GM18870 (cell line): ENCODE measurements at regions not wholly inside any gene's neighbourhood (a gene's known extent, or its start where the extent isn't known, plus 50 kb on each side); places are given as distances from the start of the nearest gene placed in this dataset.

Source experiments
- ATAC-seq: cut with Tn5 transposase; IDR thresholded peaks from one replicate; pipeline ENCODE4 v1.9.1; 2021; ENCODE audit warnings: moderate library complexity; ENCODE audit not compliant: unreplicated experiment

DNA sequence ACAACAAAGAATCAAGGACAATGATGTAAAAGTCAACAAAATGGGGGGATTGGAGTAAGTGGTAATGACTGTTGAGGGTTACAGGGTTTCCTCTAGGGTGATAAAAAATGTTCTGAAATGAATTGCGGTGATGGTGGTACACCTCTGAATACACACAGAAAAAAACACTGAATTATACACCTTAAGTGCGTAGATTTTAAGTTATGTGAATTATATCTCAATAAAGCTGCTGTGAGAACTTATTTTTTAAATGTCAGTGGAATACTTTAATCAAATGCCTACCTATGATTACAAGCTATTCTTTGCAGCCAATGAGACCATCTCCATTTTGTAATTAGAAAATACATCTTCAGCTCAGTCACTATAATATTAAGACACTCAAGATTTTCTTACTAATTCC, 53.5 kb downstream of the ZNF608 start:
- no peak for ATAC-seq

DNA sequence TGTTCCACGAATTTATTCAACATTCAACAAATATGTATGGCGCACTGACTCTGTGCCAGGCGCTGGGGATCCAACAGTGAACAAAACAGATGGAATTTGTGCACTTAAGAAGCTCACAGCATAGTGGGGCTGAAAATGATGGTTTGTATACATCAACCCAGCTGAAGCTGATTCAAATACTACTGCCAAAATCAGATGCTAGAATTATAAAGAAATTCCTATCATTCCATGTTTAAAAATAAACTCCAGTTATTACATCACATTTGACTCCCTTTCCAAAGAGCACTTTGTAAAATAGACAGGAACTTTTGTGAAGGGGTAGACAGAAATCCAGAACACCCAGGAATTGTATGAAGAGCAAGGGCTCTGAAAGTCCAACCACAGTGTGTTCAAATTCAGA, 54.1 kb downstream of the ZNF608 start:
- no peak for ATAC-seq

- ATAC-seq, result no peak
Measured at GRCh38 chr5:124689653-124690052, 56.8 kb downstream of the ZNF608 start.

DNA sequence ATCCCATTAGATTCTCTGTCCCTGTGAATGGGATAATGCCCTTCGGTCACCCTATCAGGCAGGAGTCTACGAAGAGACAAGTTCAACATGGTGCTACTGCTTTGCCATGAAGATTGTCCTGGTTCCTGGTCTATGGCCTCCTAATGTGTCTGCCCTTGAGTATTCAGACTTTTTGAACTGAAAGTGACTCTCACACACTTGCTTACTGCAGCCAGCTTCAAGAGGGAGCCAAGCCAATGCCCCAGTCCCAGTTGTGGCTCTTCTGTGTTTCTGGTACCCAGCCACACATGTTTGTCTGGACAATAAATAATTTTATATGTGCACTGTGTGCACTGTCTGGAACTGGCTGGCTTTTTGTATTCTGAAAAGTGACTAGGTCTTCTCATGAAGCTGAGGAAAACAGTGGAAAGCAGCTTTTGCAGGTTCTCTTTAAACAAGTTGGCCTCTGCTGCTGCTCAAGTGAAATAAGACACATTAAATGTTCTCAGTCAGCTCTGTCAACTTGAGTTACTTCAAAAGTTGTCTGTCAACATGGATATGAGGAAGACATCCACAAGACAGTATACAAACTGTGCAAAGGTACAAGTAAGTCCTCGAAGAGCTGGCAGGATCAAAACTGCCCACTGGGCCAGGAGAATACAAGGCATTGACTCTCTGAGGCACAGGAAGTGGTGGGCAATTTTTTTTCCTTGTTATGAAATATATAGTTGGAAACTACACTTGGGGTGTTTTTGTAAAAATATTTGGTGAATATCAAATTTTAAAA, 60.0 kb downstream of the ZNF608 start:
- no peak for ATAC-seq

DNA sequence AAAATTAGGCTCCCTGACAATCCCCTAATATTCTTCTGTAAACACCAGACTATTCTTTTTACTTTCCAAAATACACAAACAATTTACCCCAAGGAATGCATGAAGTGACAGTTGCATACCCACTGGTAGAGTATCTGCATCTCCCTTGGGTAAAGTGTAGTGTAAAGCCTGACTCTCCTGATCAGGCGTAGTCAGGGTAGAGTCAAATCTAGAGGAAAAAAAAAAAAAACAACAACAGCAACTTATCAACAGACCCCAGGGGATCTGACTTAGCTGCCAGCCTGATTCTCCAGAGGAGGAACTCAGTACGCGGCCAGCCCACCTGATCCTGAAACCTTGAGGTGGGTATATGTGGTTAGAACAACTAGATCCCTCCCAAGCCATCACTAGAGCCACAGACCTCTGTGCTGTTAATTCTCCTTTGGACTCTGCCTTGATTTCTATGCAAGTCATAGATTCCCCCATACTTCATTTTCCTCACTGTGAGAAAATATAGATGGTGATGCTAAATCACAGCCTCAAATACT, 61.0 kb downstream of the ZNF608 start:
- ATAC-seq, result no peak

- no peak for ATAC-seq
Measured at GRCh38 chr5:124683917-124684555, 62.4 kb downstream of the ZNF608 start.

DNA sequence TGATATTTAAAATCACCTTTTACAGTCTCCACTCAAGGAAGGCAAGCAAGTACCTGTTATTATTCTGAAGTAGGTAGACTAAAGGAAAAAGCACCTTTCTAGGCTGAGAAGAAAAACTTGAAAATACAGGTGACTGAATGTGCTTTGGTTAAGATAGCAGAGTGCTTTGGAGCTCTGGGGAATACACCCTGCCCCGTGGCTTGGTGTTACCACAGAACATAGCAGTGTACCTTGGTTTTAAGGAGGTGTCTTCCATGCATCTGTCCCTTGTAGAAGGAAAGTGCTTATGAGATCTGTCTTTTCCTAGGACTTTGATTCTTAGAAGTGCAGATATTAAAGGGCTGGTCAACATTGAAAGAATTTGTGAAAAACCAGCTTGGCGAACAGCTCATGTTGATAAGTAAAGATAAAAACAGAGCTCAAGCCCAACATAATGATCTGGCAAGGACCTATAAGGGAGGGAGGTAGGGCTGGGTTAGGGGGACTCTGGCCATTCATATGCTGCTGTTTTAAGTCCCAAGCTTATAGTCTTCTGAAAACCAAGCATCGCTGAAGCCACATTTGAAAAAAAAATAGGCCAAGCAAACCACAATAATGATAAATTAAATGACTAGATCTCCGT, 66.8 kb downstream of the ZNF608 start:
- no peak for ATAC-seq

- ATAC-seq, result no peak
Measured at GRCh38 chr5:124678922-124679519, 67.4 kb downstream of the ZNF608 start.

DNA sequence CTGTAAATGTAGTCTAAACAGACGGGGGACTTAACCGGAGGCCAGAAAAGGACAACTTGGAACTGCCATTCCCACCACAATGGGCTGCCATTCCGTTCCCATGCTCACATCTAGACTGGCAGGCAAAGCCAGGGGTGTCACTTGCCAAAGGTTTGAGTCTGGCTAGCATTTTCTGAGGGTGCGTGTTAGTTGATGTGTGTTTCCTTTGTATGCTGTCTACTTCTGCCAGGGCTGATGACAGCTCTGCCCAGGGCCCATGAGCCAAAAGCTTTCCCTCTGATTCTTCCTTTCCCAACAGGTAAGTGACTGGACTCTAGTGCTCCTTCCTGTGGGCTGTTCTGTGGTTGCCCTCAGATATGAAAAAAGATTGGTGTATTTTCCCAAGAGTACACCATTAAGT, 68.0 kb downstream of the ZNF608 start:
- no peak for ATAC-seq

- no peak for ATAC-seq
Measured at GRCh38 chr5:124677374-124678351, 68.8 kb downstream of the ZNF608 start.

GRCh38 chr5:124675931-124676846, 70.2 kb downstream of the ZNF608 start:
- ATAC-seq, result no peak

- no peak for ATAC-seq
Measured at GRCh38 chr5:124671193-124671592, 75.2 kb downstream of the ZNF608 start.

DNA sequence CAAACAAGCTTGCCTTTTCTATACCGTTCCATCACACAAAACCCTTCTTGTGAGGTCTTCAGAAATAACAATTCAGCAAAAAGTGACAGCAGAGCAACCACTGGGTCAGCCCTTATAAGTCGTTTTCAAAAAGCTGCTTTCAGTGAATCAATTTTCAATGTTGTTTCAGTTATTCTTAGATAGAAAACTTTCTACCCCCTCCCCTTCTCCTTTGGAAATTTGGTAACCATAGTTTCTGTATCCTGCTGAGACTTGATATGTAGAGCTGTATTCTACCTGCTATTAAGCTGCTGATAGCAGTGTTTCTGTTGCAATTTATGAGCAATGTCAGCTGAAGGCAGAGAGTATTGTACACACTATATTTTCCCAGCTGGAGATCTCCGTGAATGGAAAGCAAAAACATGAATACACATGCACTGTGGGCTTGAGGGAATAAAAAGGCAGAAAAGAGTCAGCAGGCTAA, 75.7 kb downstream of the ZNF608 start:
- no peak for ATAC-seq

GRCh38 chr5:124669956-124670721, 76.3 kb downstream of the ZNF608 start:
- ATAC-seq, result no peak

GRCh38 chr5:124669300-124669648, 77.2 kb downstream of the ZNF608 start:
- ATAC-seq, result no peak

DNA sequence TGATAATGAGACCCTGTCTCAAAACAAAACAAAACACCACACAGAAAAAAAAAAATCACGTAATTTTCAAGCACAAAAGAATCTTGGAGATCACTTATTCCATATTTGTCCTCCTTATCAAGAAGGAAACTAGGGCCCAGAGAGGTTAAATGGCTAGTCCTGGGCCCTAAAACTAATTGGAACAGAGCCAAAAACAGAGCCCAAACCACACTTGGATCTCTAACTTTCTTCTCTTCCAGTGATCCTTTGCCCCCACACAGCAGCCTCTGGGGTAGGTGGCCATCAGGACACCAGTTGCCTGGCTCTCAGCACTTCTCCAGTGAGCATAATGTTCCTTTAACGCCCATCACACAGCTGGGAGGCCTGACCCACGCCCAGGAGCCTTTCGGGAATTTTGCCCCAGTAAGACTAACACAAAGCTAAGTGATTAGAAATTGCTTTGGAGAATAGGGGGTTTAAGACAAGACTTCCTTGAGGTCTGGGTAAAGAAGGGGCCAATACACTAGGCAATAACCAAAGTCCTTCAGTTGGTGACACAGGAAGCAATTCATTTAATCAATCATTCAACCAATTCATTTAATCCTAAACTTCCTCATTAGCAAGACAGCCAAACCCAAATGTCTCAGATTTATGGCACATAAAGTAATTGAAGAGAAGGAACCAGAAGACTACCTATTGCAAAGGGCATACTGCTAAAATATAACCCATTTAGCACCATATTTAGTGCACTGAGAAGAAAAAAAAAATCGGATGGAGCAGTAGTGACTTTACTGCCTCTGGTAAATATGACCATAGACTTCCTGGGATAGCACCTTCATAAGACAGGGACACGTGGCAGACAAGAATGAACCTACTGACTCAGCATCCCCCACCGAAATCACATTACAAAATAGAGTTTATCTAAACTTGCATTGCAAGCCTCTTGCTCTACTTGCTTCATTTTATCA, 77.8 kb downstream of the ZNF608 start:
- no peak for ATAC-seq

DNA sequence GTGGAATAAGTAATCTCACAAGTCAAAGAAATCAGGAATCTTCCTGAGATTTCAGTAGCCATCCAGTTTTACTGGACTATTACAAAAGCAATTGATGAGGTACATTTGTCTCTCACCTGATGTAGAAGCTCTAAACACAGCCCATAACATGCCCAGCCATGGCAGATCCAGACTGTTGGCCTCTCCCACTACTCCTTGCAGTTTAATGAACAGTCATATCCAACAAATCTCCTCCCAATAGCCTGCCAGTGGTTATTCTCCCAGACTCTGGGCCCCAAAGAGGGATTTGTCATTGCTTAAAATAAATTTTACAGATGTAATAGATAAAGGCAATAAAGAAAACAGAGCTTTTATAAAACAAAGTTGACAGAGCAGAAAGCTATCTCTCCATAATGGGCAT, 80.8 kb downstream of the ZNF608 start:
- no peak for ATAC-seq
